Right renal pelvis (tissue), 4 donors: ENCODE measurements at regions not wholly inside any gene's neighbourhood (a gene's known extent, or its start where the extent isn't known, plus 50 kb on each side); places are given as distances from the start of the nearest gene placed in this dataset.
A peak's percentile ranks its signal among the peaks of the same experiment; 100 is the strongest.
"Not testable (repeated sequence)": the region's sequence is repeated elsewhere in the genome, so short reads cannot be mapped to it uniquely, and the experiment has no call there.

ENCODE experiments used
- DNase-seq, 4 donors: peaks; one replicate each; pipeline ENCODE4 v3.0.0-alpha.2; 2013; ENCODE audit warnings: low read depth in 4 of 4, low spot score in 3 of 4, missing footprints in 1 of 4

DNA sequence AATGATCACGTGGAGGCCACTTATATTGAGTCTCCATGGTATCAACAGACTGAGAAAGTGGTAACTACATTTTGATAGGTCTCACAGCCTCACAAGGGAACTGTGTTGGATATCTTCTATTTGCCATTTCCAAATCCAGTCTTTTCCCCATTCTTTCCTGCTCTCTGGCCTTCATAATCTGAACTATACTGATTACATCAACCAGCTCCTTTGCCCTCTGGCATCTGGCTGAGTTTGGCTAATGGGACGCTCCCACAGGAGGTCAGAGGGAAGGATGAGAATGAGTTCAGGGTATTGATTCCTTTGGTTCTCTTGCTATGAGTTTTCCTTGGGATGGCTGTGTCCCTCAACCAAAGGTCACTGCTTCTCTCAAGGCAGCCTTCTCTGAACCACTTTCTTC lies 152.6 kb downstream of the RTL9 start:
- no peak for DNase-seq

DNA sequence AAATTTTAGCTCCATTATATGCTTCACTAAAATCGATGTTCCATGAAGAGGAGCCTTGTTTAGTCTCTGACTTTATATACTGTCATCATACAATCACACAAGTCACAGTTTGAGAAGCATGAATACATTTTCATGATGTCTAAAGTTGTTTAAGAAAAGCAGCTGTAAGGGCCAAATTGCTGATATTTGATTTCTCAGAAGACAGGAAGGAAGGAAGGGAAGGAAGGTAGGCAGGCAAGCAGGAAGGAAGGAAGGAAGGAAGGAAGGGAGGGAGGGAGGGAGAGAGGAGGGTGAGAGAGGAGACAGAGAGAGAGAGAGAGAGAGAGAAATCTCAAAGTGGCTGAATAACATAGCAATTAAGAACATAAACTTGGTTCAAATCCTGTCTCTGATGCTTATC lies 153.7 kb downstream of the RTL9 start:
- no peak for DNase-seq

DNA sequence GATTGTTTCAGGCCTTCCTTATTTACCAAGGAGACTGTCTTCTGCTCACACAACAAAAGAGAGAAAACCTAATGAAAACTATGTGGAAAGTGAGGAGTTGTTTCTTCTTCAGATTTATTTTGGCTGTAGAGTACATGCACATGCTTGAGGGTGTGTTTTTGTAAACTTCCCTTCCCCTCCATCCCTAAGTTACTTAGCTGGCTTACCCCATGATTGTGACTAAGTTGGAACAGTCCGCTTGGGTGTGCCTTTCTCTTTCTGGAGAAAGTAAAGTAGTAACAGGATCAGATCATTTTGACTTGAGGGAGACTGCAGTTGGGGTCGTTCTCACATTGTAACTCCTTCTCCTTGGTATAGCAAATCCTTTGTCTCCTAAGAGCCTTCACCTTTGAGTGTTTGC lies 155.9 kb downstream of the RTL9 start:
- no peak for DNase-seq

- no peak for DNase-seq
These were observed 160.9 kb downstream of the RTL9 start for GRCh38 chrX:110519501-110519900.

GRCh38 chrX:110519906-110520452 lies 161.3 kb downstream of the RTL9 start:
- DNase-seq, result no peak

- DNase-seq, result not testable (repeated sequence)
These were observed 162.0 kb downstream of the RTL9 start for GRCh38 chrX:110520652-110521051.

DNA sequence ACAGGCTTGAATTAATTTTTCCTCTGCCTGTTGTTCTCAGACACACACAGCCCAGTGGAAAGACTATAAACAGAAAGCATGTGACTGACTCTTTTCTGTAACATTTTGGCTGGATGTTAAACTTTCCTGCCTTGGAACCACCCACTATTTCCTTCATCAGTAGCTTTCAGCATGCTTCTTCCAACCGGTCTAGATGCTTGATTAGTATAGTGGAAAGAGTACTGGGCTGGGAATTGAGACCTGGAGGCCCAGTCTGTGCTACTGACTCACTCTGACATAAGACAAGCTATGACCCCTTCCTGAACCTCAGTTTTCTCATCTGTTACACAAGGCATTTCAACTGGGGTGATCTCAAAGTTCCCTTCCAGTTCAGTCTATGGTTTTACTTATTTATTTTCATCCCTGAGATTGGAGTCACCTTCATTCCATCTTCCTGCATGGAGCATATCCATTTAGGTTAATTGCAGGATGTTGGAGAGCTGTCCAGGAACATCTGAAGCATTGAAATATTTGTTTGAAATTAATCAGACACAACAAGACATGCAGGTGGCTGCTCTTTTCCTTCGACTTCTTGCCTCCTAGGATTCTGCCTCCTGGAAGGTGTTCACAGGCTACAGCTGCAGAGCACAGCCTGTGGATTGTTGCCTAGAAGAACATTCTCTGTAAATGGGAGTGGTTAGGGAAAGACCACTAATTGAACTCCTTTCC lies 173.4 kb downstream of the RTL9 start:
- DNase-seq, result no peak

- DNase-seq, result no peak
These were observed 173.9 kb downstream of the RTL9 start for GRCh38 chrX:110532581-110532931.

DNA sequence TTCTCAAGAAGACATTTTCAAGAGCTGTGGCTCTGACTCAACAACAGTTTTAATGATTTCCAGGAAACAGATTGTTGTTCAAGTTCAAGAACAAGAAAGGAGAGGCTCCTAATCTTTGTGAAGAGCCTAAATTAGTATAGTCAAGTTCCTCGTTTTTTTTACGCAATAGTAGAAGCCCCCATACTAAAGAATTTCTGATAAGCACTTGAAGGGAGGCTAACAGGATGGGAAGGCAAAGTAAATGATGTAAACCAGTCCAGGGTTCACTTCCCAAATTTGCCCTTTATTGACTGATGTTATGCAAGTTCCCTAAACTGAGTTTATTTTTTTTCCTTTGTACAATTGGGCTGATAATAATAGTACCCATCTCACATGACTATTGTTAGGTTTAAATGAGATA lies 178.2 kb downstream of the RTL9 start:
- no peak for DNase-seq

GRCh38 chrX:110541266-110541665 lies 182.6 kb downstream of the RTL9 start:
- no peak for DNase-seq

GRCh38 chrX:110550854-110551253 lies 192.2 kb downstream of the RTL9 start:
- not testable (repeated sequence) for DNase-seq

DNA sequence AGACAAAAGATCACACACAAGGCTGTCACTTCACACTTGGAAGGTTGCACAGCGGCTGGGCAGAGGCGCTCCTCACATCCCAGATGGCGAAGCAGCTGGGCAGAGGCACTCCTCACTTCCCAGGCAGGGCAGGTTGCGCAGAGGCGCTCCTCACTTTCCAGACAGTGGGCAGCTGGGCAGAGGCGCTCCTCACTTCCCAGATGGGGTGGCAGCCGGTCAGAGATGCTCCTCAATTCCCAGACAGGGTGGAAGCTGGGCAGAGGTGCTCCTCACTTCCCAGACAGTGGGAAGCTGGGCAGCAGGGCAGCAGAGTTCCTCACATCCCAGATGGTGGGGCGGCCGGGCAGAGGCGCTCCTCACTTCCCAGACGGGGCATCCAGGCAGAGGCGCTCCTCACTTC lies 199.2 kb downstream of the RTL9 start:
- DNase-seq, result no peak

DNA sequence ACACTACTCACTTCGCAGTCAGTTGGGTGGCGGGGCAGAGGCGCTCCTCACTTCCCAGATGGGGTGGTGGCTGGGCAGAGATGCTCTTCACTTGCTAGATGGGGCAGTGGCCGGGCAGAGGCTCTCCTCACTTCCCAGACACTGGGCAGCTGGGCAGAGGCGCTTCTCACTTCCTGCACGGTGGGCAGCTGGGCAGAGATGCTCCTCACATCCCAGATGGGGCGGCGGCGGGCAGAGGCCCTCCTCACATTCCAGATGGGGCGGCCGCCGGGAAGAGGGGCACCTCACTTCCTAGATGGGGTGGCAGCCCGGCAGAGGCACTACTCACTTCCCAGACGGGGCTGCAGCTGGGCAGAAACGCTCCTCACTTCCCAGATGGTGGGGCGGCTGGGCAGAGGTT lies 199.8 kb downstream of the RTL9 start:
- DNase-seq, result no peak

GRCh38 chrX:110561034-110561433 lies 202.4 kb downstream of the RTL9 start:
- DNase-seq, result no peak

GRCh38 chrX:110563282-110563681 lies 204.6 kb downstream of the RTL9 start:
- no peak for DNase-seq

- no peak for DNase-seq
These were observed 209.8 kb downstream of the RTL9 start for GRCh38 chrX:110568441-110568840.

DNA sequence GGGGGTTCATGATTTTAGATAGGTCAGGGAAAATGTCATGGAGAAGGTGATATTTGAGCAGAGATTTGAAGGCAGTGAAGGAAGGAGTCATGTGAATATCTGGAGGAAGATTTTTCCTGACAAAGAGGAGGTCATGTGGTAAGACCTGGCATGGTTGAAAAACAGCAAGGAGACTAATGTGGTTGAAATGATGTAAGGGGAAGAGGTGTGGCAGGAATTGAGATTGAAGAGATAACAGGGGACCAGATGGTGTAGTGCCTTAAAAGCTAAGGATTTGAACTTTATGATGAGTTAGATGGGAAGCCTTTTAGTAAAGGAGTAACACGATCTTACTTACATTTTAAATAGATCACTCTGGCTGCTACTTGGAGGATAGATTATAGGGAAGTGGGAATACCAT lies 210.9 kb downstream of the RTL9 start:
- DNase-seq, result no peak

DNA sequence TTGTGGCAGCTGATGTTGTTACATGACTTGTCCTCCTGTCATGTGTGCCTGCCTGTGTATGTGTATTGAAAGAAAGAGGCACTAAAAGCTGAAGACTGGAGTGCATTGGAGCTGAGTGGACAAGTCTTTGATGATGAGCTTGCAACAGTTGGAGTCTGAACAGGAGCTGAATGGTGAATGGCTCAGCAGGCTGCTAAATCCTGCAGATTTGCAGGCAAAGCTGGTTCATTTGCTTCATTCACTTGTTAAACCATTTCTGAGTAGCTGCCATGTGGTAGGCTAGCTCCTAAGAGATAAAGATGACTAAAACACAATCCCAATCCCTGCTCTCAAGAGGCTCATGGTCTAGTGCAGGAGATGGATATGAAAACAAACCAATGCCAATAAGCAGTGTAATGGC lies 217.3 kb downstream of the CHRDL1 start:
- no peak for DNase-seq

- DNase-seq, result no peak
These were observed 211.5 kb downstream of the CHRDL1 start for GRCh38 chrX:110584083-110584482.

- DNase-seq, result peak in 2 of 4 donors; percentile 0 to 2
These were observed 207.5 kb downstream of the CHRDL1 start for GRCh38 chrX:110588164-110588563.

GRCh38 chrX:110588853-110589252 lies 206.8 kb downstream of the CHRDL1 start:
- no peak for DNase-seq

DNA sequence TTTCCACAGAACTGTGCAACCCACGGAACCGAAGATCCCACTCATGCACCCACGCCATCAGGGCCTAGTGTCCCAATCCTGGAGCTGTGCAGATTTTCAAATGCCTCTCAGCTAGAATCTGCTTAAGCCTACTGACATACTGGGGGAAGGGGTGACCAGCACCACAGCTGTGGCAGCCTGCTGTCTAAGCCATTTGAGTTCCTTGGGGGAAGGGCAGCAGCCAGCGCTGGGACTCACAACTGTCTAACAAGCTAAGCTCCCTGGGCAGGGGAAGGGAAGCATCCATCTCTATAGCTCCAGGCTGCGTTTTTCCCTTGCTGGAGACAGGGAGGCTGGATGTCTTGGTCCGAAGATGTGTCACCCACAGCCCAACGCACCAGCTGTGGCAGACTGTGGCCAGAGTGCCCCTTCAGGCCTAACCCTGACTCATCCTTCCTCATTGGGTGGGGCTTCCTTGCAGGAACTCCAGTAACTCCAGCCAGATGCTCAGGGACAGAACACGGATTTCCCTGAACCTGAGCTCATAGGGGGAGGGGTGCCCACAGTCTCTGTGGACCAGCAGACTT lies 194.8 kb downstream of the CHRDL1 start:
- no peak for DNase-seq

GRCh38 chrX:110614596-110614995 lies 181.0 kb downstream of the CHRDL1 start:
- DNase-seq, result no peak
